ENCODE measurements at regions not wholly inside any gene's neighbourhood (a gene's known extent, or its start where the extent isn't known, plus 50 kb on each side); places are given as distances from the start of the nearest gene placed in this dataset.

DNA sequence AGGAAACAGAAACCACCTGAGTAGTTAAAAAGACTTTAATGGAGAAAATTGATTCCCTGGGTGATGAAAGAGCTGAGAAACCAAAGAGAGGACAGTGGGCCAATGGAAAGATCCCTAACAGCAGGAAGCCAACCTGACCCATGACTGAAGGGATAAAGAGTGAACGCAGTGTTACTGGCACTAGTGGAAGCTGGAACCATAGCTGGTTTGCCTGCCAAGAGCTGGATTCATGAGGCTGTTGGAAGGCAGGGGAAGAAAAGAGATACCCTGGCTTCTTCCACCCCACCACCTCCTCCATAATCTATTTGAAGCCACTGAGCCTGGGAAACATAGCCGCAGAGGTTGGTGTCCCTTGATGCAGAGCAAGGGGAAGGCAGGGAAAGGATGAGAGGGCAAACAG is 125.5 kb upstream of the PRKD1 start:
- TF ChIP-seq, protein P1, sequence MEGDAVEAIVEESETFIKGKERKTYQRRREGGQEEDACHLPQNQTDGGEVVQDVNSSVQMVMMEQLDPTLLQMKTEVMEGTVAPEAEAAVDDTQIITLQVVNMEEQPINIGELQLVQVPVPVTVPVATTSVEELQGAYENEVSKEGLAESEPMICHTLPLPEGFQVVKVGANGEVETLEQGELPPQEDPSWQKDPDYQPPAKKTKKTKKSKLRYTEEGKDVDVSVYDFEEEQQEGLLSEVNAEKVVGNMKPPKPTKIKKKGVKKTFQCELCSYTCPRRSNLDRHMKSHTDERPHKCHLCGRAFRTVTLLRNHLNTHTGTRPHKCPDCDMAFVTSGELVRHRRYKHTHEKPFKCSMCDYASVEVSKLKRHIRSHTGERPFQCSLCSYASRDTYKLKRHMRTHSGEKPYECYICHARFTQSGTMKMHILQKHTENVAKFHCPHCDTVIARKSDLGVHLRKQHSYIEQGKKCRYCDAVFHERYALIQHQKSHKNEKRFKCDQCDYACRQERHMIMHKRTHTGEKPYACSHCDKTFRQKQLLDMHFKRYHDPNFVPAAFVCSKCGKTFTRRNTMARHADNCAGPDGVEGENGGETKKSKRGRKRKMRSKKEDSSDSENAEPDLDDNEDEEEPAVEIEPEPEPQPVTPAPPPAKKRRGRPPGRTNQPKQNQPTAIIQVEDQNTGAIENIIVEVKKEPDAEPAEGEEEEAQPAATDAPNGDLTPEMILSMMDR (IDR thresholded peaks at IDR 0.05; ENCODE audit: low read length): no peak
- TF ChIP-seq EZH2 (optimal IDR thresholded peaks at IDR 0.05; ENCODE audit: low read depth, low read length): no peak
